H1 (cell line): ENCODE measurements at regions not wholly inside any gene's neighbourhood (a gene's known extent, or its start where the extent isn't known, plus 50 kb on each side); places are given as distances from the start of the nearest gene placed in this dataset.

Experiments used
- ASH2L ChIP-seq: fragments of 200-600, 300-600 bp; sonication (generic); IDR thresholded peaks from one replicate; pipeline ENCODE4 v1.7.1; 2017; ENCODE audit warnings: low read length
- BRCA1 ChIP-seq: IDR thresholded peaks from 2 replicates; pipeline ENCODE4 v1.6.1; 2012; ENCODE audit warnings: low read depth, low read length, improper control_type of control experiment
- NANOG ChIP-seq: IDR thresholded peaks from 2 replicates; pipeline ENCODE4 v1.6.1; 2011; ENCODE audit warnings: low read length, low read depth, mild to moderate bottlenecking, inconsistent platforms; ENCODE audit not compliant: insufficient read depth, poor library complexity, severe bottlenecking
- TAF1 ChIP-seq: IDR thresholded peaks from 2 replicates; pipeline ENCODE4 v1.6.1; 2011; ENCODE audit warnings: mild to moderate bottlenecking, low read depth, low read length

- TF ChIP-seq BRCA1 = no peak
- no peak for TF ChIP-seq TAF1
- TF ChIP-seq ASH2L = no peak
- no peak for TF ChIP-seq NANOG
Measured at GRCh38 chr16:17831330-17831729, 360.6 kb upstream of the XYLT1 start (continued).
